Gastroesophageal sphincter (tissue), 3 donors: ENCODE measurements at regions not wholly inside any gene's neighbourhood (a gene's known extent, or its start where the extent isn't known, plus 50 kb on each side); places are given as distances from the start of the nearest gene placed in this dataset.

Experiments
- EP300 ChIP-seq: sonication (generic); formaldehyde crosslinking; IDR thresholded peaks from one replicate; pipeline ENCODE4 v1.6.1; 2017; ENCODE audit warnings: antibody characterized with exemption, mild to moderate bottlenecking
- POLR2A ChIP-seq, 2 donors: fragments of 450-650 bp; IDR thresholded peaks; one replicate each; pipeline ENCODE4 v1.6.1; 2017; ENCODE audit warnings: antibody characterized with exemption in 2 of 2, mild to moderate bottlenecking in 2 of 2, moderate library complexity in 1 of 2
- POLR2AphosphoS5 ChIP-seq: sonication (generic); formaldehyde crosslinking; IDR thresholded peaks from one replicate; pipeline ENCODE4 v1.6.1; 2017; ENCODE audit warnings: antibody characterized with exemption
- TF ChIP-seq, protein P1 (sequence below), 4 experiments: fragments of 200-600 bp in 2 of 4; fragments of 450-650 bp in 2 of 4; sonication (generic) in 1 of 4; IDR thresholded peaks; one replicate each; pipeline ENCODE4 v1.5.1; 2017 to 2019; ENCODE audit warnings: antibody characterized with exemption in 4 of 4, mild to moderate bottlenecking in 2 of 4, moderate library complexity in 2 of 4

DNA sequence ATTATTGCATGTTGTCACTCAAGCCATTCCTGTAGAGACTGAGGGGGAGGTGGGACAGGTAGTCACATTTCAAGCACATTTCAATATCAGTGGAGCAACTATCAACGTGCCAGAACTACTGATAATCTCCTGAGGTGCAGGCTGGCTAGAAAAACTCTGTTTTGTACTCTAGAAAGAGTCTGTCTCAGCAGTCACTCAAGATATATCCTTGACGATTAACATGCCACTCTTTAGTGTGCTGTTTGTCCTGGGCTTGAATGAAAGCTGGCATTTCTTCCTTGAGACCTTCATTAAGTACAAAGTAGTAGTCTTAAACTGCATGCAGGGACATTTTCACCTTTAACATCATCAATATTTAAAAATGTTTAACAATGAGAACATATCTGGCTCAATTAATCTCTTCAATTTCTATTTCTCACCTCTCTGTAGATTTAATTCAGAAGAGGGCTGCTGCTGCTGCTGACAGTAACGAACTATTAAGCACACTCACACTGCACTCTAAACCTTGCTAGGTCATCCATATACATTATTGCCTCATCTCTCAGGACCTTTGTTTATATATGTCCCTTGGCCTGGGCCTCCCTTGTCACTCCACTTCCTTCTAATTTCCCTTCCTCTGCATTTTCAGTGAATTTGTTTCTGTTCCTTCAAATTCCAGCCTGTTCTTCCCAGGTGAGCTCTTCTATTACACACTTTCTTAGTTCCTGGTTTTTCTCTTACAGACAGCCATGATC is 412.0 kb downstream of the HAPSTR1 start:
- TF ChIP-seq EP300 (no peak), POLR2A (IDR thresholded peaks at IDR 0.05) (no peak), POLR2AphosphoS5 (no peak)
- TF ChIP-seq, protein P1, sequence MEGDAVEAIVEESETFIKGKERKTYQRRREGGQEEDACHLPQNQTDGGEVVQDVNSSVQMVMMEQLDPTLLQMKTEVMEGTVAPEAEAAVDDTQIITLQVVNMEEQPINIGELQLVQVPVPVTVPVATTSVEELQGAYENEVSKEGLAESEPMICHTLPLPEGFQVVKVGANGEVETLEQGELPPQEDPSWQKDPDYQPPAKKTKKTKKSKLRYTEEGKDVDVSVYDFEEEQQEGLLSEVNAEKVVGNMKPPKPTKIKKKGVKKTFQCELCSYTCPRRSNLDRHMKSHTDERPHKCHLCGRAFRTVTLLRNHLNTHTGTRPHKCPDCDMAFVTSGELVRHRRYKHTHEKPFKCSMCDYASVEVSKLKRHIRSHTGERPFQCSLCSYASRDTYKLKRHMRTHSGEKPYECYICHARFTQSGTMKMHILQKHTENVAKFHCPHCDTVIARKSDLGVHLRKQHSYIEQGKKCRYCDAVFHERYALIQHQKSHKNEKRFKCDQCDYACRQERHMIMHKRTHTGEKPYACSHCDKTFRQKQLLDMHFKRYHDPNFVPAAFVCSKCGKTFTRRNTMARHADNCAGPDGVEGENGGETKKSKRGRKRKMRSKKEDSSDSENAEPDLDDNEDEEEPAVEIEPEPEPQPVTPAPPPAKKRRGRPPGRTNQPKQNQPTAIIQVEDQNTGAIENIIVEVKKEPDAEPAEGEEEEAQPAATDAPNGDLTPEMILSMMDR (IDR thresholded peaks at IDR 0.05): no peak
